Adrenal gland (tissue), 5 donors: ENCODE measurements at regions not wholly inside any gene's neighbourhood (a gene's known extent, or its start where the extent isn't known, plus 50 kb on each side); places are given as distances from the start of the nearest gene placed in this dataset.

Source experiments
- POLR2A ChIP-seq, 2 donors: fragments of 450-650 bp; IDR thresholded peaks; one replicate each; pipeline ENCODE4 v1.6.1; 2017; ENCODE audit warnings: antibody characterized with exemption in 2 of 2, mild to moderate bottlenecking in 2 of 2, moderate library complexity in 1 of 2
- TF ChIP-seq, protein P1 (sequence below), 6 experiments: fragments of 450-650 bp in 4 of 6; fragments of 200-600 bp in 2 of 6; sonication (generic) in 1 of 6; IDR thresholded peaks; 1 replicate in 5 of 6; 2 replicates in 1 of 6; pipeline versions ENCODE4 v1.5.1 to v1.8.0; 2016 to 2021; ENCODE audit warnings: antibody characterized with exemption in 6 of 6, mild to moderate bottlenecking in 2 of 6, moderate library complexity in 1 of 6
- donor health status: DM: no; HTN: no; CAD: no.

DNA sequence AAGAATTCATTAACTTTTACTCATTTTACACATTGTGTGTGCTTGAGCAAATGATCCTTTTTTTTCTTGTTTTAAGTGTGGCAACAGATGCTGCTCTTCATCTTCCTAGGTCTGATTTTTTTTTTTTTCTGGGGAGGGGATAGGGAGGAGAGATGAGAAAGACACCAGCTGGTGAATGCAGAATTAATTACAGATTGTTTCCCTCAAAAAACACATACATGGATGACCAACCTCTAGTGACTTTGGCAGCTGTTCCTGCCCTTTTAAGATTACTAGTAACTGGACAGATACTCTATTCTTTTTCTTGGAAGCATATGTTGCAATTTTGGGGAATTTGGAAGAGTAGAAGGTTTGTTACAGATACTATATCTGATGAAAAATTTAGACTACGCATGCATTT lies 103.6 kb upstream of the MYO16 start:
- TF ChIP-seq, protein P1, sequence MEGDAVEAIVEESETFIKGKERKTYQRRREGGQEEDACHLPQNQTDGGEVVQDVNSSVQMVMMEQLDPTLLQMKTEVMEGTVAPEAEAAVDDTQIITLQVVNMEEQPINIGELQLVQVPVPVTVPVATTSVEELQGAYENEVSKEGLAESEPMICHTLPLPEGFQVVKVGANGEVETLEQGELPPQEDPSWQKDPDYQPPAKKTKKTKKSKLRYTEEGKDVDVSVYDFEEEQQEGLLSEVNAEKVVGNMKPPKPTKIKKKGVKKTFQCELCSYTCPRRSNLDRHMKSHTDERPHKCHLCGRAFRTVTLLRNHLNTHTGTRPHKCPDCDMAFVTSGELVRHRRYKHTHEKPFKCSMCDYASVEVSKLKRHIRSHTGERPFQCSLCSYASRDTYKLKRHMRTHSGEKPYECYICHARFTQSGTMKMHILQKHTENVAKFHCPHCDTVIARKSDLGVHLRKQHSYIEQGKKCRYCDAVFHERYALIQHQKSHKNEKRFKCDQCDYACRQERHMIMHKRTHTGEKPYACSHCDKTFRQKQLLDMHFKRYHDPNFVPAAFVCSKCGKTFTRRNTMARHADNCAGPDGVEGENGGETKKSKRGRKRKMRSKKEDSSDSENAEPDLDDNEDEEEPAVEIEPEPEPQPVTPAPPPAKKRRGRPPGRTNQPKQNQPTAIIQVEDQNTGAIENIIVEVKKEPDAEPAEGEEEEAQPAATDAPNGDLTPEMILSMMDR (IDR thresholded peaks at IDR 0.05) = no peak
- TF ChIP-seq POLR2A (IDR thresholded peaks at IDR 0.05) = no peak
